Neural cell (in vitro differentiated cells): ENCODE measurements at regions not wholly inside any gene's neighbourhood (a gene's known extent, or its start where the extent isn't known, plus 50 kb on each side); places are given as distances from the start of the nearest gene placed in this dataset.

Experiments
- CTCF ChIP-seq: fragments of 450-650 bp; IDR thresholded peaks from 2 replicates; pipeline ENCODE4 v1.5.1; 2014; ENCODE audit warnings: antibody characterized with exemption, mild to moderate bottlenecking, moderate library complexity; ENCODE audit not compliant: poor library complexity, severe bottlenecking
- EP300 ChIP-seq: fragments of 450-650 bp; conservative IDR thresholded peaks from 2 replicates; pipeline ENCODE4 v1.6.1; 2014; ENCODE audit warnings: antibody characterized with exemption, mild to moderate bottlenecking, moderate library complexity; ENCODE audit not compliant: poor library complexity, severe bottlenecking
- EZH2 ChIP-seq: fragments of 200-600, 300-800 bp; shearing (Covaris generic), sonication (generic); IDR thresholded peaks from 2 replicates; pipeline ENCODE4 v1.6.1; 2014; ENCODE audit warnings: antibody characterized with exemption, low read length, borderline replicate concordance, mild to moderate bottlenecking; ENCODE audit not compliant: insufficient read depth, poor library complexity, severe bottlenecking
- MXI1 ChIP-seq: fragments of 450-650 bp; conservative IDR thresholded peaks from 2 replicates; pipeline ENCODE4 v1.6.1; 2014; ENCODE audit warnings: antibody characterized with exemption, mild to moderate bottlenecking; ENCODE audit not compliant: poor library complexity, severe bottlenecking
- POLR2AphosphoS5 ChIP-seq: IDR thresholded peaks from 2 replicates; pipeline ENCODE4 v1.6.1; 2012
- RAD21 ChIP-seq: fragments of 450-650 bp; conservative IDR thresholded peaks from 2 replicates; pipeline ENCODE4 v1.6.1; 2014; ENCODE audit warnings: antibody characterized with exemption, mild to moderate bottlenecking, moderate library complexity
- REST ChIP-seq: IDR thresholded peaks from 2 replicates; pipeline ENCODE4 v1.6.1; 2012; ENCODE audit warnings: borderline replicate concordance
- SMC3 ChIP-seq: fragments of 450-650 bp; conservative IDR thresholded peaks from 2 replicates; pipeline ENCODE4 v1.6.1; 2014; ENCODE audit warnings: antibody characterized with exemption, mild to moderate bottlenecking, moderate library complexity; ENCODE audit not compliant: poor library complexity
- TAF1 ChIP-seq: IDR thresholded peaks from 2 replicates; pipeline ENCODE4 v1.6.1; 2012; ENCODE audit warnings: low read depth

DNA sequence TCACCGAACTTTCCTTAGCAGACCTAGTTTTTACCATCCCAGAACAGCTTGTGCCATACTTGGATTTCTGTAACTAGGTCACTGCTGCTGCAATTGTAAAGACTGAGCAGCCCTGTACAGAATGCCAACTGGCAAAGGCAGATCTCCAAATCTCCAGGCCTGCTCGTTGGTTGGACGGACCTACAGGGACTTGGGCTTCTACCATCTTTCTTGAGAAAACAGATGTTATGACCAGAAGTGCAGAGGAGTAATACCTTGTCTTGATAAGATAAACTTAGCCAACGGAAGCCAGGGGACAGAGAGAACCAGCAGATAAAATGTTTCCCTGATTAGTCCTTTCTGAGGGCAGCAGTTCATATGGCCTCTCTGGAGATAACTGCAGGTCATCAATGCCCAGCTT is 304.1 kb downstream of the RFPL4B start:
- no peak for TF ChIP-seq CTCF
- no peak for TF ChIP-seq EZH2
- no peak for TF ChIP-seq REST
- TF ChIP-seq POLR2AphosphoS5, result no peak
- no peak for TF ChIP-seq RAD21
- TF ChIP-seq EP300, result no peak
- TF ChIP-seq SMC3, result no peak
- TF ChIP-seq TAF1, result no peak
- TF ChIP-seq MXI1, result no peak
